Fibroblast of lung (primary cell): ENCODE measurements at regions not wholly inside any gene's neighbourhood (a gene's known extent, or its start where the extent isn't known, plus 50 kb on each side); places are given as distances from the start of the nearest gene placed in this dataset.

Source experiments
- CTCF ChIP-seq, 2 donors: IDR thresholded peaks in 1 of 2; conservative IDR thresholded peaks in 1 of 2; 1 replicate in 1 of 2; 2 replicates in 1 of 2; pipeline ENCODE4 v1.5.1; 2011 to 2012; ENCODE audit warnings: low read length in 2 of 2, control low read depth in 1 of 2, inconsistent platforms in 1 of 2, low read depth in 1 of 2, mild to moderate bottlenecking in 1 of 2
- EZH2 ChIP-seq: IDR thresholded peaks from 2 replicates; pipeline ENCODE4 v1.5.1; 2012; ENCODE audit warnings: low read length, control low read depth, mild to moderate bottlenecking; ENCODE audit errors: missing control alignments

GRCh38 chr1:168488138-168488537 is 55.7 kb downstream of the XCL2 start:
- no peak for TF ChIP-seq EZH2
- no peak for TF ChIP-seq CTCF (conservative IDR thresholded peaks at IDR 0.05 in 1 of 2, IDR thresholded peaks at IDR 0.05 in 1 of 2; ENCODE audit: low read depth in 1 of 2, low read length in 2 of 2)
